H1 (cell line): ENCODE measurements at regions not wholly inside any gene's neighbourhood (a gene's known extent, or its start where the extent isn't known, plus 50 kb on each side); places are given as distances from the start of the nearest gene placed in this dataset.

Experiments
- CTCF ChIA-PET: fragments of 300-600 bp; sonication (Branson Sonifier 250); formaldehyde crosslinking; loops from one replicate; lab custom pipeline; 2021; ENCODE audit not compliant: partially characterized antibody; lab: Charles Lee
- POLR2A ChIA-PET: fragments of 300-600 bp; sonication (Branson Sonifier 250); formaldehyde crosslinking; loops from one replicate; lab custom pipeline; 2021; ENCODE audit warnings: inconsistent platforms; ENCODE audit not compliant: partially characterized antibody; lab: Charles Lee
- DNase-seq, 2 experiments: peaks; one replicate each; pipeline versions ENCODE4 v3.0.0 to v3.0.0-alpha.2; 2010 to 2022; ENCODE audit warnings: low spot score in 2 of 2, low read depth in 1 of 2, mixed read lengths in 1 of 2
- FAIRE-seq: peaks from 2 replicates; lab custom pipeline; 2011; peaks lifted over from hg19 to GRCh38; lab: Jason Lieb, UNC
- H2AFZ ChIP-seq: 2 replicates; pipeline ENCODE4 v1.8.1; 2012; ENCODE audit warnings: low read length, inconsistent platforms
- H2AK5ac ChIP-seq: 2 replicates; pipeline ENCODE4 v1.6.1; 2013; ENCODE audit warnings: low read depth, low read length
- H2BK120ac ChIP-seq: replicated peaks from 2 replicates; pipeline ENCODE3; 2013; ENCODE audit warnings: low read depth, low read length, inconsistent platforms
- H2BK12ac ChIP-seq: 2 replicates; pipeline ENCODE4 v1.6.1; 2013; ENCODE audit warnings: low read depth, low read length
- H2BK15ac ChIP-seq: 2 replicates; pipeline ENCODE4 v1.6.1; 2013; ENCODE audit warnings: low read length
- H2BK20ac ChIP-seq: 2 replicates; pipeline ENCODE4 v1.6.1; 2013; ENCODE audit warnings: low read length
- H2BK5ac ChIP-seq: 2 replicates; pipeline ENCODE4 v1.6.1; 2013; ENCODE audit warnings: low read depth, low read length
- H3K14ac ChIP-seq: 2 replicates; pipeline ENCODE4 v1.6.1; 2013; ENCODE audit warnings: inconsistent platforms; ENCODE audit not compliant: insufficient read length
- H3K18ac ChIP-seq: 2 replicates; pipeline ENCODE4 v1.6.1; 2013; ENCODE audit warnings: low read length; ENCODE audit errors: extremely low read depth
- H3K23ac ChIP-seq: 2 replicates; pipeline ENCODE4 v1.6.1; 2013; ENCODE audit warnings: inconsistent platforms; ENCODE audit not compliant: insufficient read length
- H3K23me2 ChIP-seq: 2 replicates; pipeline ENCODE4 v1.6.1; 2013; ENCODE audit warnings: low read depth, low read length
- H3K27ac ChIP-seq: 2 replicates; pipeline ENCODE4 v1.6.1; 2011; ENCODE audit warnings: low read depth, low read length, inconsistent platforms
- H3K27me3 ChIP-seq, 4 experiments: replicated peaks in 1 of 4; 1 replicate in 1 of 4; 2 replicates in 3 of 4; pipeline versions ENCODE4 v1.6.1 to v1.8.1; 2011 to 2013; ENCODE audit warnings: low read length in 3 of 4, mild to moderate bottlenecking in 3 of 4, inconsistent platforms in 2 of 4, mixed read lengths in 2 of 4, moderate library complexity in 1 of 4; ENCODE audit not compliant: control insufficient read depth in 3 of 4, insufficient read depth in 3 of 4; ENCODE audit errors: extremely low read depth in 1 of 4
- H3K36me3 ChIP-seq, 4 experiments: 2 replicates each; pipeline versions ENCODE4 v1.6.1 to v1.8.1; 2011 to 2013; ENCODE audit warnings: mild to moderate bottlenecking in 4 of 4, low read length in 3 of 4, moderate library complexity in 2 of 4, control low read depth in 1 of 4, inconsistent platforms in 1 of 4; ENCODE audit not compliant: insufficient read depth in 4 of 4, control insufficient read depth in 2 of 4
- H3K4ac ChIP-seq: replicated peaks from 2 replicates; pipeline ENCODE3; 2013; ENCODE audit warnings: low read length, low read depth, mixed read lengths, inconsistent platforms; ENCODE audit not compliant: insufficient read length
- H3K4me1 ChIP-seq, 4 experiments: replicated peaks in 1 of 4; 1 replicate in 1 of 4; 2 replicates in 3 of 4; pipeline versions ENCODE4 v1.6.1 to v1.8.1; 2011 to 2013; ENCODE audit warnings: low read length in 3 of 4, inconsistent platforms in 2 of 4, mixed read lengths in 1 of 4; ENCODE audit not compliant: insufficient read depth in 4 of 4, control insufficient read depth in 3 of 4
- H3K4me2 ChIP-seq, 2 experiments: 2 replicates each; pipeline versions ENCODE4 v1.6.1 to v1.8.1; 2011 to 2013; ENCODE audit warnings: low read depth in 2 of 2, low read length in 2 of 2, control low read depth in 1 of 2, inconsistent platforms in 1 of 2, mild to moderate bottlenecking in 1 of 2; ENCODE audit not compliant: insufficient read depth in 1 of 2
- H3K4me3 ChIP-seq, 4 experiments: fragments of 200-600, 300-600 bp in 1 of 4; sonication (generic), shearing (Covaris generic), sonication (Bioruptor Twin) in 1 of 4; 2 replicates each; pipeline versions ENCODE4 v1.5.1 to v1.8.1; 2011 to 2016; ENCODE audit warnings: low read length in 4 of 4, low read depth in 3 of 4, control low read depth in 2 of 4, inconsistent platforms in 2 of 4, mild to moderate bottlenecking in 2 of 4, mixed read lengths in 1 of 4, moderate library complexity in 1 of 4; ENCODE audit not compliant: insufficient read depth in 2 of 4; ENCODE audit errors: extremely low read depth in 1 of 4
- H3K56ac ChIP-seq: replicated peaks from 2 replicates; pipeline ENCODE3; 2013; ENCODE audit warnings: low read depth, mild to moderate bottlenecking, mixed read lengths, low read length, inconsistent platforms; ENCODE audit not compliant: insufficient read length
- H3K79me1 ChIP-seq: 2 replicates; pipeline ENCODE4 v1.6.1; 2013; ENCODE audit warnings: low read depth, low read length, control low read depth
- H3K79me2 ChIP-seq, 2 experiments: 2 replicates each; pipeline versions ENCODE4 v1.6.1 to v1.8.1; 2012 to 2013; ENCODE audit warnings: low read length in 2 of 2, mild to moderate bottlenecking in 2 of 2, inconsistent platforms in 1 of 2; ENCODE audit not compliant: insufficient read depth in 2 of 2, control insufficient read depth in 1 of 2
- H3K9ac ChIP-seq, 4 experiments: replicated peaks in 1 of 4; 1 replicate in 1 of 4; 2 replicates in 3 of 4; pipeline versions ENCODE4 v1.6.1 to v1.8.1; 2011 to 2013; ENCODE audit warnings: low read depth in 3 of 4, low read length in 3 of 4, control low read depth in 2 of 4, mild to moderate bottlenecking in 2 of 4, moderate library complexity in 2 of 4, inconsistent platforms in 1 of 4; ENCODE audit errors: extremely low read depth in 1 of 4
- H3K9me3 ChIP-seq, 2 experiments: 2 replicates each; pipeline versions ENCODE4 v1.6.1 to v1.8.1; 2012 to 2013; ENCODE audit warnings: mild to moderate bottlenecking in 2 of 2, moderate library complexity in 2 of 2, control low read depth in 1 of 2, inconsistent platforms in 1 of 2, low read depth in 1 of 2, low read length in 1 of 2, mixed read lengths in 1 of 2; ENCODE audit not compliant: insufficient read depth in 2 of 2
- H4K20me1 ChIP-seq, 2 experiments: replicated peaks in 1 of 2; 2 replicates each; pipeline versions ENCODE3 to v1.8.1; 2011 to 2013; ENCODE audit warnings: inconsistent platforms in 2 of 2, low read length in 2 of 2, mild to moderate bottlenecking in 1 of 2; ENCODE audit not compliant: insufficient read depth in 2 of 2, control insufficient read depth in 1 of 2
- H4K5ac ChIP-seq: 2 replicates; pipeline ENCODE4 v1.6.1; 2013; ENCODE audit warnings: low read length, low read depth, mixed read lengths, inconsistent platforms; ENCODE audit not compliant: insufficient read length
- H4K8ac ChIP-seq: 2 replicates; pipeline ENCODE4 v1.8.0; 2013; ENCODE audit warnings: mild to moderate bottlenecking, moderate library complexity, low read length, inconsistent platforms; ENCODE audit not compliant: insufficient read depth; ENCODE audit errors: extremely low read depth
- H4K91ac ChIP-seq: replicated peaks from 2 replicates; pipeline ENCODE3; 2013; ENCODE audit warnings: low read length, mixed read lengths, inconsistent platforms; ENCODE audit not compliant: insufficient read length
- CHD1 ChIP-seq: IDR thresholded peaks from 2 replicates; pipeline ENCODE4 v1.6.1; 2012; ENCODE audit warnings: low read depth, low read length, improper control_type of control experiment
- CHD2 ChIP-seq: IDR thresholded peaks from 2 replicates; pipeline ENCODE4 v1.6.1; 2012; ENCODE audit warnings: low read length, improper control_type of control experiment
- EP300 ChIP-seq, 2 experiments: IDR thresholded peaks; 1 replicate in 1 of 2; 2 replicates in 1 of 2; pipeline ENCODE4 v1.6.1; 2011 to 2012; ENCODE audit warnings: low read depth in 2 of 2, low read length in 2 of 2, mild to moderate bottlenecking in 2 of 2, borderline replicate concordance in 1 of 2, inconsistent platforms in 1 of 2, moderate library complexity in 1 of 2
- KDM1A ChIP-seq: fragments of 200-600, 300-600 bp; sonication (generic); IDR thresholded peaks from 2 replicates; pipeline ENCODE4 v1.7.1; 2016; ENCODE audit warnings: mild to moderate bottlenecking, low read length, borderline replicate concordance
- RBBP5 ChIP-seq: IDR thresholded peaks from 2 replicates; pipeline ENCODE4 v1.7.1; 2012; ENCODE audit warnings: low read depth, mild to moderate bottlenecking, inconsistent platforms, low read length, moderate library complexity, borderline replicate concordance
- SIRT6 ChIP-seq: IDR thresholded peaks from one replicate; pipeline ENCODE4 v1.7.1; 2012; ENCODE audit warnings: low read length, inconsistent platforms
- SP2 ChIP-seq: IDR thresholded peaks from 2 replicates; pipeline ENCODE4 v1.6.1; 2012; ENCODE audit warnings: mild to moderate bottlenecking, low read length, inconsistent platforms
- TBP ChIP-seq: IDR thresholded peaks from 2 replicates; pipeline ENCODE4 v1.6.1; 2011; ENCODE audit warnings: low read depth, low read length, improper control_type of control experiment
- WGBS, 2 experiments: shearing (Covaris generic) in 1 of 2; methylation state at CpG; one replicate each; pipeline versions ENCODE4 v1.1.6 to v1.1.7; 2013 to 2015; ENCODE audit warnings: low lambda C conversion rate in 2 of 2, mixed read lengths in 2 of 2, inconsistent platforms in 1 of 2, low coverage in 1 of 2, missing lambda C conversion rate in 1 of 2; ENCODE audit not compliant: insufficient replicate concordance in 2 of 2, insufficient coverage in 1 of 2, insufficient read length in 1 of 2; ENCODE audit errors: extremely low coverage in 1 of 2, missing lambda C conversion rate in 1 of 2; 5-methylcytosine and 5-hydroxymethylcytosine counted together

- no peak overlapping the region for H3K9ac ChIP-seq
- CTCF ChIA-PET: interaction anchor here (0.5 to 1.8 kb wide), 4 partner anchors 10 to 892 kb away, joined by 3 to 6 read pairs (median 4); no protein-coding TSS in a partner anchor
- no peak for TF ChIP-seq CHD2
- no peak for TF ChIP-seq SIRT6
- TF ChIP-seq CHD1: no peak
- no peak for TF ChIP-seq SP2
- no peak for TF ChIP-seq TBP
- TF ChIP-seq RBBP5: no peak
- no peak for TF ChIP-seq KDM1A
- no peak for TF ChIP-seq EP300 (IDR thresholded peaks at IDR 0.05; ENCODE audit: borderline replicate concordance in 1 of 2, low read depth in 2 of 2, low read length in 2 of 2)
Observed at GRCh38 chr6:7045746-7046145, 62.0 kb upstream of the RREB1 start.

More at GRCh38 chr6:7045746-7046145, 62.0 kb upstream of the RREB1 start:
- FAIRE-seq: no peak
- H3K4me3 ChIP-seq: no peak overlapping the region
- H3K79me2 ChIP-seq: no peaks in the 10 kb centered on the region
- H3K36me3 ChIP-seq: no peaks in the 10 kb centered on the region
- H3K56ac ChIP-seq: no peak overlapping the region
- no peak overlapping the region for H2BK120ac ChIP-seq
- no peak overlapping the region for H2BK12ac ChIP-seq
- H3K9me3 ChIP-seq: no peaks in the 10 kb centered on the region
- no peak for DNase-seq
- H3K23ac ChIP-seq: no peak overlapping the region
- no peak overlapping the region for H3K4ac ChIP-seq
- no peak overlapping the region for H4K5ac ChIP-seq
- H4K20me1 ChIP-seq: no peaks in the 10 kb centered on the region
- H3K23me2 ChIP-seq: no peaks in the 10 kb centered on the region
- no peak overlapping the region for H4K8ac ChIP-seq
- no peak overlapping the region for H3K27ac ChIP-seq
- POLR2A ChIA-PET: no interaction called here
- H2BK5ac ChIP-seq: no peak overlapping the region
- no peak overlapping the region for H4K91ac ChIP-seq
- H3K79me1 ChIP-seq: no peaks in the 10 kb centered on the region
- H3K27me3 ChIP-seq: peaks cover 0 to 2% (median 0%) of the 10 kb centered on the region in 4 experiments; a peak in 2 of 7 replicates
- H2AK5ac ChIP-seq: no peak overlapping the region
- H2AFZ ChIP-seq: no peak overlapping the region
- no peak overlapping the region for H2BK15ac ChIP-seq
- 94% methylated on average over 1 of the region's 1 CpG; no CpG with 5 or more reads in 1 of the 2 experiments for WGBS, 2 experiments
- H3K4me1 ChIP-seq: peaks cover 5 to 14% (median 10%) of the 10 kb centered on the region in 4 experiments
- no peak overlapping the region for H3K4me2 ChIP-seq
- no peak overlapping the region for H3K18ac ChIP-seq
- H2BK20ac ChIP-seq: no peak overlapping the region
- no peak overlapping the region for H3K14ac ChIP-seq
